Natural killer cell (primary cell): ENCODE measurements at regions not wholly inside any gene's neighbourhood (a gene's known extent, or its start where the extent isn't known, plus 50 kb on each side); places are given as distances from the start of the nearest gene placed in this dataset.

Experiments used
- ATAC-seq, 3 donors: fragments of 150-1000 bp in 2 of 3; fragments of 200-7000 bp in 1 of 3; cut with Tn5 transposase; 1 replicate in 1 of 3; 2 replicates in 2 of 3; pipeline ENCODE4 v1.10.0; 2021; ENCODE audit warnings: mild to moderate bottlenecking in 2 of 3, moderate library complexity in 2 of 3
- DNase-seq, 2 donors: peaks; one replicate each; pipeline versions ENCODE4 v3.0.0 to v3.0.0-alpha.2; 2013 to 2021; ENCODE audit warnings: mixed read lengths in 1 of 2
- H3K27ac ChIP-seq: one replicate; pipeline ENCODE4 v1.5.1; 2013; ENCODE audit warnings: mild to moderate bottlenecking, low read length
- H3K27me3 ChIP-seq: one replicate; pipeline ENCODE4 v1.6.1; 2013; ENCODE audit warnings: low read length; ENCODE audit not compliant: control insufficient read depth, insufficient read depth
- H3K36me3 ChIP-seq: one replicate; pipeline ENCODE4 v1.6.1; 2013; ENCODE audit warnings: low read length; ENCODE audit not compliant: control insufficient read depth, insufficient read depth
- H3K4me1 ChIP-seq: one replicate; pipeline ENCODE4 v1.6.1; 2013; ENCODE audit warnings: low read length; ENCODE audit not compliant: control insufficient read depth, insufficient read depth
- H3K4me3 ChIP-seq: one replicate; pipeline ENCODE4 v1.5.1; 2013; ENCODE audit warnings: low read length
- H3K9me3 ChIP-seq: one replicate; pipeline ENCODE4 v1.6.1; 2013; ENCODE audit warnings: low read length; ENCODE audit not compliant: control insufficient read depth, insufficient read depth
- H3K27ac Mint-ChIP-seq, 2 donors: one replicate each; pipeline ENCODE4 v1.8.0; 2022; ENCODE audit warnings: mild to moderate bottlenecking in 2 of 2, mixed read lengths in 2 of 2, moderate library complexity in 1 of 2
- H3K27me3 Mint-ChIP-seq, 2 donors: one replicate each; pipeline ENCODE4 v1.8.0; 2022; ENCODE audit warnings: low read depth in 2 of 2, mixed read lengths in 2 of 2
- H3K36me3 Mint-ChIP-seq: one replicate; pipeline ENCODE4 v1.8.0; 2022; ENCODE audit warnings: mixed read lengths
- H3K4me1 Mint-ChIP-seq, 2 donors: one replicate each; pipeline ENCODE4 v1.8.0; 2022; ENCODE audit warnings: mixed read lengths in 2 of 2
- H3K4me3 Mint-ChIP-seq: one replicate; pipeline ENCODE4 v1.8.0; 2022; ENCODE audit warnings: mild to moderate bottlenecking, moderate library complexity, mixed read lengths
- H3K9me3 Mint-ChIP-seq, 2 donors: one replicate each; pipeline ENCODE4 v1.8.0; 2022; ENCODE audit warnings: mixed read lengths in 2 of 2
- CTCF ChIP-seq: fragments of 200-600 bp; IDR thresholded peaks from one replicate; pipeline ENCODE4 v1.8.0; 2022; ENCODE audit warnings: antibody characterized with exemption
- WGBS: methylation state at CpG from one replicate; pipeline ENCODE4 v1.1.7; 2013; ENCODE audit warnings: missing lambda C conversion rate; ENCODE audit not compliant: insufficient coverage; 5-methylcytosine and 5-hydroxymethylcytosine counted together
- intact Hi-C: fragments of 100-400 bp; cut with micrococcal nuclease; formaldehyde crosslinking; loops from one replicate; pipeline ENCODE4 v1.14.2; 2022

GRCh38 chr12:74619084-74619483 lies 81.4 kb downstream of the ATXN7L3B start:
- ATAC-seq, result no peak
- Histone ChIP-seq H3K9me3 (no peaks in the 10 kb centered on the region), H3K4me1 (no peaks in the 10 kb centered on the region), H3K27ac (no peak overlapping the region), H3K27me3 (no peaks in the 10 kb centered on the region), H3K4me3 (no peak overlapping the region), H3K36me3 (no peaks in the 10 kb centered on the region)
- Mint-ChIP-seq H3K4me3 (no peak overlapping the region), H3K27ac (no peak overlapping the region), H3K9me3 (no peaks in the 10 kb centered on the region), H3K36me3 (no peaks in the 10 kb centered on the region), H3K27me3 (no peaks in the 10 kb centered on the region), H3K4me1 (no peaks in the 10 kb centered on the region)
- TF ChIP-seq CTCF, result no peak
- 67% methylated on average over 1 of the region's 2 CpGs for WGBS
- DNase-seq, result no peak
- intact Hi-C loops, result no loop called here

GRCh38 chr12:74619884-74620283 lies 82.2 kb downstream of the ATXN7L3B start:
- Mint-ChIP-seq H3K36me3 (no peaks in the 10 kb centered on the region), H3K9me3 (no peaks in the 10 kb centered on the region), H3K27ac (no peak overlapping the region), H3K4me3 (no peak overlapping the region), H3K4me1 (no peaks in the 10 kb centered on the region), H3K27me3 (no peaks in the 10 kb centered on the region)
- intact Hi-C loops, result no loop called here
- no peak overlapping the region for H3K27ac ChIP-seq
- H3K9me3 ChIP-seq, result no peaks in the 10 kb centered on the region
- H3K4me1 ChIP-seq, result no peaks in the 10 kb centered on the region
- WGBS, result 85% methylated on average over 1 of the region's 1 CpG
- H3K4me3 ChIP-seq, result no peak overlapping the region
- no peak for TF ChIP-seq CTCF
- ATAC-seq (no peak), DNase-seq (no peak)
- H3K27me3 ChIP-seq, result no peaks in the 10 kb centered on the region
- H3K36me3 ChIP-seq, result no peaks in the 10 kb centered on the region

GRCh38 chr12:74620921-74621320 lies 83.3 kb downstream of the ATXN7L3B start:
- intact Hi-C loops, result no loop called here

More at GRCh38 chr12:74620921-74621320, 83.3 kb downstream of the ATXN7L3B start:
- Mint-ChIP-seq H3K27me3 (no peaks in the 10 kb centered on the region), H3K4me3 (no peak overlapping the region), H3K27ac (no peak overlapping the region), H3K9me3 (no peaks in the 10 kb centered on the region), H3K36me3 (no peaks in the 10 kb centered on the region), H3K4me1 (no peaks in the 10 kb centered on the region)
- WGBS, result 88% methylated on average over 2 of the region's 2 CpGs
- Histone ChIP-seq H3K27ac (no peak overlapping the region), H3K27me3 (no peaks in the 10 kb centered on the region), H3K9me3 (no peaks in the 10 kb centered on the region), H3K4me3 (no peak overlapping the region), H3K36me3 (no peaks in the 10 kb centered on the region), H3K4me1 (no peaks in the 10 kb centered on the region)
- ATAC-seq (no peak), DNase-seq (no peak)
- no peak for TF ChIP-seq CTCF
